C4-2B (cell line): ENCODE measurements at regions not wholly inside any gene's neighbourhood (a gene's known extent, or its start where the extent isn't known, plus 50 kb on each side); places are given as distances from the start of the nearest gene placed in this dataset.

Experiments used
- H3K27ac ChIP-seq: fragments of 450-650 bp; 2 replicates; pipeline ENCODE4 v1.5.1; 2017
- ZFX ChIP-seq: fragments of 450-650 bp; IDR thresholded peaks from 2 replicates; pipeline ENCODE4 v1.6.1; 2017
- TF ChIP-seq, protein P1 (sequence below): fragments of 450-650 bp; conservative IDR thresholded peaks from 2 replicates; pipeline ENCODE4 v1.5.1; 2017; ENCODE audit warnings: mild to moderate bottlenecking

DNA sequence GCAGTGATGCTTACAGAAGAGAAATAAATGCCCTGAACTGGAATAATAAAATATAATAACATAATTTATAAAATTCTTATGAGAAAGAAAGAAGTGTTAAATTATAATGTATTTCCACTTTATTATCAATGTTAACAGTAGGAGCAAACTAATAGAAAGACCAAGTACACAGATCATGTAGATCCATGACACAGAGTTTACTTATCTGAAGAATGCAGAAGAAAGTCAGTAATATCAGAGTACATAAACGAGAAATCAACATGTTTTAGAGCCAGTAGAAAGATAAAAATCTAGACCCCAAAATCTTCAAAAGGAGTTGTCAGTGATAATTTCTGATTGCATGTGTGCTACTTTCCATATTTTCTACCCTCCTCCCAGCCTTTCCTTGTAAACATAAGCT is 334.8 kb upstream of the MANEA start:
- no peak overlapping the region for H3K27ac ChIP-seq
- TF ChIP-seq, protein P1, sequence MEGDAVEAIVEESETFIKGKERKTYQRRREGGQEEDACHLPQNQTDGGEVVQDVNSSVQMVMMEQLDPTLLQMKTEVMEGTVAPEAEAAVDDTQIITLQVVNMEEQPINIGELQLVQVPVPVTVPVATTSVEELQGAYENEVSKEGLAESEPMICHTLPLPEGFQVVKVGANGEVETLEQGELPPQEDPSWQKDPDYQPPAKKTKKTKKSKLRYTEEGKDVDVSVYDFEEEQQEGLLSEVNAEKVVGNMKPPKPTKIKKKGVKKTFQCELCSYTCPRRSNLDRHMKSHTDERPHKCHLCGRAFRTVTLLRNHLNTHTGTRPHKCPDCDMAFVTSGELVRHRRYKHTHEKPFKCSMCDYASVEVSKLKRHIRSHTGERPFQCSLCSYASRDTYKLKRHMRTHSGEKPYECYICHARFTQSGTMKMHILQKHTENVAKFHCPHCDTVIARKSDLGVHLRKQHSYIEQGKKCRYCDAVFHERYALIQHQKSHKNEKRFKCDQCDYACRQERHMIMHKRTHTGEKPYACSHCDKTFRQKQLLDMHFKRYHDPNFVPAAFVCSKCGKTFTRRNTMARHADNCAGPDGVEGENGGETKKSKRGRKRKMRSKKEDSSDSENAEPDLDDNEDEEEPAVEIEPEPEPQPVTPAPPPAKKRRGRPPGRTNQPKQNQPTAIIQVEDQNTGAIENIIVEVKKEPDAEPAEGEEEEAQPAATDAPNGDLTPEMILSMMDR, result no peak
- no peak for TF ChIP-seq ZFX

DNA sequence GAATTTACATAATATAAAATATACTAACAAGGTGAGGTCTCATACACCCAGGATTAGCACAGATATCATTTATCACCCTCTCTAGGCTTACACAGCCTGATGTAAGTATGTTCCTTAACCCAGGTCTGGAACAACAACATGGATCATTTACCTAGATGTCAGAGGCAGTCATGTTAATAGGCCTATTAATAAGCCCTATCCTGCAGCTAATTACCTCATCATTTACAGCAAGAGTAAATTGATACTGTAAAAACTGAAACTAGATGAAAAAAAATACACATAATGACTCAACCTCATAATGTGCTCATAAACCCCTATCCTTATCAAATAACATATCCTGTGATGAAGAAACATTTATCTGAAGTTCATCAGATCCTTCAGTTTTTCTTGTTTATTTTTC is 334.3 kb upstream of the MANEA start:
- no peak overlapping the region for H3K27ac ChIP-seq
- TF ChIP-seq, protein P1, result no peak
- TF ChIP-seq ZFX, result no peak

DNA sequence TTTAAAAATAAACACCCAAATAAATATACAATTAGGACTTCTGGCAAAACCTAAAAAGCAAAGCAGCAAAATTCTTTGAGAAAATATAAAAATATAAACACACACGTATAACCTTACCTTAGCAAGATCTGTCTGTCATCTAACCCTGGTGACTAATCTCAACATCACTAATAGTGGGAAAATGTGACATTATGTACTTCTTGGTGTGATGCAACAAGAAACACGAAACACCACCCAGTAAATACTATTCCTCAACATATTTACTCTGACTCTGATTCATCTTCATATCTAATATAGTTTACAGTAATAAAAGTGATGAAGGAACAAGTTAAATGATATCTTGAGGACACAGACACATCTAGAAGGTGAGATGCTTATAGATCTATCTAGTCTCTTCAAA is 332.6 kb upstream of the MANEA start:
- TF ChIP-seq ZFX, result no peak
- TF ChIP-seq, protein P1, result no peak

DNA sequence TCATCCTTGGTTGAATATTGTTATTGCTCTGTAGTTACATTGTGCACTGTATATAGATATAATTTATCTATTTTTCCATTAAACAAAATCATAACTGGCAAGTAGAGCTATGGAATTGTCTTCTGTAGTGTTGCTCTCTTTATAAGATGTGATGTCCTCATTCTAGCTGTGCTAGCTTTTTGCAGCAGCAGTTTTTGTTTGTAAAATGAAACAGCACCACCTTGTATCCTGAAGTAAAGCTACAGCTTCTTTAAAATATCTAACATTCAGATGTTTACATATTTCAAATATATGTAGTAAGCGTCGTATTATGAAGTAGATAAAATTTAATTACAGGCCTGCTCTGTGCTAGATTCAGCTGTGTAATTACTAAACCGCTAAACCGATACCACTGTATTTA is 328.8 kb upstream of the MANEA start:
- TF ChIP-seq, protein P1, result no peak; the same call in 1 of the 2 replicates
- TF ChIP-seq ZFX, result no peak
- H3K27ac ChIP-seq, result no peak overlapping the region

More for the DNA sequence above, 332.6 kb upstream of the MANEA start:
- H3K27ac ChIP-seq, result no peak overlapping the region

DNA sequence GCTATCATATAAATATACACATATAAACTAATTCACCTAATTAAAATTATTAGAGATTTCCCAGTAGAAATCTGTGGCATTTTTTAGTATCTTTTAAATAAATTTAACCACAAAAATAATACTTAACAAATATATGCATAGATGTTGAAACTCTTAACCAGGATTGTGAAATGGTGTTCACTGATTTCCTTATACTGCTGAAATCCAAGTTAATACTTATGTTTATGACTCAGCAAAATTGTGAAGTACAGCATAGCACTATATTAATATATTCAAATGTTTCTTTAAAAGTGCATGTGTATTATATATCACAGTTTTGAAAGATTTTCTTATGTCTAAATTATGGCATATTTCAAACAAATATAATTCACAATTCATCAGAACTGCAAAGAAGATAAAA is 328.2 kb upstream of the MANEA start:
- TF ChIP-seq, protein P1, result no peak
- TF ChIP-seq ZFX, result no peak
- H3K27ac ChIP-seq, result no peak overlapping the region

DNA sequence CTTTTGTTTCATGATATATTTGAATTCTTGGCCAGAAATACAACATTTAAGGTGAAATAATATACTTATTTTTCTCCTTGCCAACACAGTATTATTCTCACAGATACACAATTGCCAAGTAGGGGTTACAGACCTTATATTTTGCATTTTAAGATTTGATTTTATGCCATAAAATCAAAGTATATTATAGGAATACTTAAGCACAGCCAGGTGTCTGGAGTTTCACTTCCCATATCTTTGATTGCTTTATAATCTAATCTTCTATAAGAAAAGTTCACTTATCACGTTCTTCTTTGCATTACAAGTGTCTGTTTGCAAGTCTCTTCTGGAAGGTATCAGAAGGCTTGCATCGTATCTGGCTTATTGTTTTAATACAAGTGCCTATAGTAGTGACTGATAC is 327.7 kb upstream of the MANEA start:
- no peak for TF ChIP-seq ZFX
- TF ChIP-seq, protein P1, result no peak
- H3K27ac ChIP-seq, result no peak overlapping the region

DNA sequence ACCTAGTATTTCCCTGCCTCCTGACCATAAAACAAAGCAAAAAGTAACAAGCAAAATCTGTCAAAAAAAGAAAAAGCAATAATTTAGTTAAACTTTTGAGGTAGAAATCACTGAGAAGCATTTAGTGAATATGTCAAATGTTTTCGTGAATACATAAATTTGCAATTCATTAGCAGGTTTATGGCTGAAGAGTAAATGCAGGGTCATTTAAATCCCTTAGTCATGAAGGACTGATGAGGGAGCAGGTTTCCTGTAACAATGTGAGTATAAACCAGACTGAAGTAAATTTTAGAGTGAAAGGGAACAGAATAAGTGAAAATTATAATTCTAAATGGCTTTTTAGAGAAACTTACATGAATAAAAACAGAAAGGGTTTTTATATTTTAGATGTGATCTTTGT is 313.5 kb upstream of the MANEA start:
- no peak overlapping the region for H3K27ac ChIP-seq
- TF ChIP-seq, protein P1, result no peak
- no peak for TF ChIP-seq ZFX
